GM23338 (cell line): ENCODE measurements at regions not wholly inside any gene's neighbourhood (a gene's known extent, or its start where the extent isn't known, plus 50 kb on each side); places are given as distances from the start of the nearest gene placed in this dataset.

Source experiments
- ATAC-seq: fragments of 200-7000 bp; cut with Tn5 transposase; 3 replicates; pipeline ENCODE4 v1.9.1; 2020
- DNase-seq: peaks from one replicate; pipeline ENCODE4 v3.0.0-alpha.2; 2015; ENCODE audit warnings: low spot score
- H2AFZ ChIP-seq: fragments of 200-600 bp; sonication (generic); 2 replicates; pipeline ENCODE4 v1.8.0; 2016; ENCODE audit warnings: antibody characterized with exemption, mild to moderate bottlenecking, moderate library complexity
- H3F3A ChIP-seq: fragments of 200-600 bp; sonication (generic); replicated peaks from 2 replicates; pipeline ENCODE4 v1.8.0; 2017; ENCODE audit warnings: antibody characterized with exemption, mixed run types, low read depth
- H3K27ac ChIP-seq: fragments of 200-600 bp; sonication (generic); 2 replicates; pipeline ENCODE4 v1.6.1; 2016; ENCODE audit warnings: low read depth
- H3K27me3 ChIP-seq: fragments of 200-600 bp; sonication (generic); 2 replicates; pipeline ENCODE4 v1.8.0; 2016; ENCODE audit warnings: mild to moderate bottlenecking, mixed run types, moderate library complexity; ENCODE audit not compliant: insufficient read depth
- H3K36me3 ChIP-seq: fragments of 200-600 bp; sonication (generic); 2 replicates; pipeline ENCODE4 v1.8.0; 2016; ENCODE audit warnings: mild to moderate bottlenecking; ENCODE audit not compliant: insufficient read depth
- H3K4me1 ChIP-seq: fragments of 200-600 bp; sonication (generic); 2 replicates; pipeline ENCODE4 v1.8.0; 2016; ENCODE audit warnings: mild to moderate bottlenecking, moderate library complexity; ENCODE audit not compliant: insufficient read depth
- H3K4me2 ChIP-seq: fragments of 200-600 bp; sonication (generic); 2 replicates; pipeline ENCODE4 v1.7.1; 2017; ENCODE audit warnings: mixed run types
- H3K4me3 ChIP-seq: fragments of 200-600 bp; sonication (generic); 2 replicates; pipeline ENCODE4 v1.6.1; 2016; ENCODE audit warnings: mixed run types
- H3K79me2 ChIP-seq: fragments of 200-600 bp; sonication (generic); replicated peaks from 2 replicates; pipeline ENCODE4 v1.8.0; 2017; ENCODE audit warnings: mild to moderate bottlenecking; ENCODE audit not compliant: insufficient read depth
- H3K9me2 ChIP-seq: fragments of 200-600 bp; sonication (generic); 2 replicates; pipeline ENCODE4 v1.8.0; 2017; ENCODE audit not compliant: insufficient read depth
- H4K20me1 ChIP-seq: fragments of 200-600 bp; sonication (generic); replicated peaks from 2 replicates; pipeline ENCODE4 v1.8.0; 2017; ENCODE audit warnings: mild to moderate bottlenecking; ENCODE audit not compliant: insufficient read depth
- H3K27ac Mint-ChIP-seq: 2 replicates; pipeline ENCODE4 v1.8.0; 2020; ENCODE audit warnings: inconsistent platforms, mild to moderate bottlenecking, moderate library complexity, mixed read lengths
- H3K27me3 Mint-ChIP-seq: 3 replicates; pipeline ENCODE4 v1.8.0; 2022; ENCODE audit warnings: low read depth, mild to moderate bottlenecking, moderate library complexity, mixed read lengths, inconsistent platforms; ENCODE audit not compliant: insufficient read depth, poor library complexity
- H3K36me3 Mint-ChIP-seq: 3 replicates; pipeline ENCODE4 v1.8.0; 2021; ENCODE audit warnings: low read depth, mild to moderate bottlenecking, inconsistent platforms, moderate library complexity, mixed read lengths
- H3K4me1 Mint-ChIP-seq: 3 replicates; pipeline ENCODE4 v1.8.0; 2020; ENCODE audit warnings: mild to moderate bottlenecking, inconsistent platforms, mixed read lengths
- H3K4me3 Mint-ChIP-seq: 3 replicates; pipeline ENCODE4 v1.8.0; 2021; ENCODE audit warnings: moderate library complexity, mild to moderate bottlenecking, inconsistent platforms, mixed read lengths
- H3K9me3 Mint-ChIP-seq: 3 replicates; pipeline ENCODE4 v1.8.0; 2020; ENCODE audit warnings: moderate library complexity, mild to moderate bottlenecking, inconsistent platforms, mixed read lengths
- CREB1 ChIP-seq: fragments of 250-450 bp; sonication (Bioruptor Pico); IDR thresholded peaks from 2 replicates; pipeline ENCODE4 v1.5.0; 2020; ENCODE audit warnings: low read depth, mild to moderate bottlenecking, moderate library complexity
- ETS1 ChIP-seq: IDR thresholded peaks from 2 replicates; pipeline ENCODE4 v1.6.1; 2016; ENCODE audit warnings: antibody characterized with exemption
- EZH2 ChIP-seq: fragments of 200-600 bp; sonication (generic); IDR thresholded peaks from one replicate; pipeline ENCODE4 v1.8.0; 2017; ENCODE audit warnings: antibody characterized with exemption, mild to moderate bottlenecking, low read depth; ENCODE audit not compliant: unreplicated experiment
- EZH2phosphoT487 ChIP-seq: fragments of 200-600 bp; sonication (generic); IDR thresholded peaks from one replicate; pipeline ENCODE4 v1.8.1; 2018; ENCODE audit warnings: antibody characterized with exemption; ENCODE audit not compliant: unreplicated experiment
- JUNB ChIP-seq: IDR thresholded peaks from one replicate; pipeline ENCODE4 v1.6.1; 2016; ENCODE audit warnings: antibody characterized with exemption; ENCODE audit not compliant: unreplicated experiment
- NANOG ChIP-seq: IDR thresholded peaks from 2 replicates; pipeline ENCODE4 v1.6.1; 2016; ENCODE audit warnings: antibody characterized with exemption, borderline replicate concordance
- POLR2AphosphoS5 ChIP-seq: IDR thresholded peaks from 2 replicates; pipeline ENCODE4 v1.6.1; 2016; ENCODE audit warnings: antibody characterized with exemption, low read depth
- REST ChIP-seq: IDR thresholded peaks from one replicate; pipeline ENCODE4 v1.6.1; 2018; ENCODE audit warnings: antibody characterized with exemption; ENCODE audit not compliant: unreplicated experiment
- ZNF114 ChIP-seq: fragments of 250-450 bp; sonication (Bioruptor Pico); IDR thresholded peaks from 2 replicates; pipeline ENCODE4 v1.5.0; 2020; ENCODE audit warnings: mild to moderate bottlenecking, moderate library complexity
- ZNF331 ChIP-seq: fragments of 250-450 bp; sonication (Bioruptor Pico); IDR thresholded peaks from 2 replicates; pipeline ENCODE4 v1.5.0; 2020; ENCODE audit warnings: low read depth, mild to moderate bottlenecking, moderate library complexity
- ZNF462 ChIP-seq: fragments of 250-450 bp; sonication (Bioruptor Pico); IDR thresholded peaks from 2 replicates; pipeline ENCODE4 v1.5.0; 2020; ENCODE audit warnings: mild to moderate bottlenecking, moderate library complexity

GRCh38 chr12:114302606-114303315, 103.2 kb downstream of the TBX5 start:
- Mint-ChIP-seq H3K27me3 (peaks cover 9% of the 10 kb centered on the region), H3K27ac (no peak overlapping the region), H3K4me3 (no peak overlapping the region), H3K9me3 (peaks cover 3% of the 10 kb centered on the region; the same call in 2 of the 3 replicates), H3K36me3 (no peaks in the 10 kb centered on the region; the same call in 2 of the 3 replicates), H3K4me1 (peaks cover 17% of the 10 kb centered on the region)
- H4K20me1 ChIP-seq, result no peaks in the 10 kb centered on the region
- no peaks in the 10 kb centered on the region for H3K36me3 ChIP-seq
- H3F3A ChIP-seq, result no peaks in the 10 kb centered on the region
- no peak overlapping the region for H2AFZ ChIP-seq
- H3K4me3 ChIP-seq, result no peak overlapping the region
- ATAC-seq, result no peak
- no peaks in the 10 kb centered on the region for H3K9me2 ChIP-seq
- peaks cover 7% of the 10 kb centered on the region for H3K4me1 ChIP-seq
- no peak overlapping the region for H3K4me2 ChIP-seq
- H3K79me2 ChIP-seq, result no peaks in the 10 kb centered on the region
- DNase-seq, result no peak
- H3K27me3 ChIP-seq, result no peaks in the 10 kb centered on the region
- no peak for TF ChIP-seq JUNB
- no peak for TF ChIP-seq NANOG
- TF ChIP-seq CREB1 (CRISPR knock-in tag), result no peak
- TF ChIP-seq REST, result no peak
- no peak for TF ChIP-seq POLR2AphosphoS5
- no peak overlapping the region for H3K27ac ChIP-seq

- Histone ChIP-seq H3K27me3 (no peaks in the 10 kb centered on the region), H3K4me3 (no peak overlapping the region), H3K79me2 (no peaks in the 10 kb centered on the region), H3K4me1 (peaks cover 7% of the 10 kb centered on the region), H3K4me2 (no peak overlapping the region), H4K20me1 (no peaks in the 10 kb centered on the region), H3K36me3 (no peaks in the 10 kb centered on the region), H2AFZ (peak overlapping the region; percentile 88; the same call in 1 of the 2 replicates), H3F3A (no peaks in the 10 kb centered on the region), H3K27ac (no peak overlapping the region), H3K9me2 (no peaks in the 10 kb centered on the region)
- peaks cover 9% of the 10 kb centered on the region for H3K27me3 Mint-ChIP-seq
- no peak overlapping the region for H3K27ac Mint-ChIP-seq
- peaks cover 17% of the 10 kb centered on the region for H3K4me1 Mint-ChIP-seq
- peak; percentile 86 for ATAC-seq
- H3K4me3 Mint-ChIP-seq, result no peak overlapping the region
- peak; percentile 40 for DNase-seq
- H3K9me3 Mint-ChIP-seq, result peaks cover 3% of the 10 kb centered on the region; the same call in 2 of the 3 replicates
- no peaks in the 10 kb centered on the region; the same call in 2 of the 3 replicates for H3K36me3 Mint-ChIP-seq
- no peak for TF ChIP-seq POLR2AphosphoS5
- no peak for TF ChIP-seq NANOG
- TF ChIP-seq ZNF331 (CRISPR knock-in tag), result no peak
- no peak for TF ChIP-seq ZNF114 (CRISPR knock-in tag)
- no peak for TF ChIP-seq ETS1
- TF ChIP-seq ZNF462 (CRISPR knock-in tag), result no peak
- no peak for TF ChIP-seq JUNB
- TF ChIP-seq EZH2phosphoT487, result no peak
- no peak for TF ChIP-seq EZH2
Observed at GRCh38 chr12:114302117-114302516, 103.8 kb downstream of the TBX5 start.
